Fibroblast of the aortic adventitia (primary cell): ENCODE measurements at regions not wholly inside any gene's neighbourhood (a gene's known extent, or its start where the extent isn't known, plus 50 kb on each side); places are given as distances from the start of the nearest gene placed in this dataset.

Experiments used
- DNase-seq: peaks from one replicate; pipeline ENCODE4 v3.0.0-alpha.2; 2010; ENCODE audit warnings: low read depth
- H3K4me3 ChIP-seq: 2 replicates; pipeline ENCODE4 v1.5.1; 2011; ENCODE audit warnings: low read depth, mild to moderate bottlenecking, control low read depth, low read length, moderate library complexity
- CTCF ChIP-seq: IDR thresholded peaks from 2 replicates; pipeline ENCODE4 v1.5.1; 2011; ENCODE audit warnings: mild to moderate bottlenecking, low read length, control low read depth, inconsistent platforms; ENCODE audit not compliant: insufficient read depth

- no peak for DNase-seq
- no peak overlapping the region for H3K4me3 ChIP-seq
- no peak for TF ChIP-seq CTCF
These were observed 220.4 kb upstream of the HEY2 start for GRCh38 chr6:125529061-125529460.

GRCh38 chr6:125533710-125534397 is 215.6 kb upstream of the HEY2 start:
- TF ChIP-seq CTCF = no peak
- no peak for DNase-seq
- H3K4me3 ChIP-seq = no peak overlapping the region

- no peak overlapping the region for H3K4me3 ChIP-seq
- no peak for DNase-seq
- no peak for TF ChIP-seq CTCF
These were observed 214.8 kb upstream of the HEY2 start for GRCh38 chr6:125534430-125535263.

GRCh38 chr6:125537090-125537489 is 212.3 kb upstream of the HEY2 start:
- no peak for DNase-seq
- no peak for TF ChIP-seq CTCF
- H3K4me3 ChIP-seq = no peak overlapping the region

- no peak for DNase-seq
- no peak overlapping the region for H3K4me3 ChIP-seq
- TF ChIP-seq CTCF = no peak
These were observed 209.5 kb upstream of the HEY2 start for GRCh38 chr6:125539892-125540291.

GRCh38 chr6:125544819-125545218 is 204.6 kb upstream of the HEY2 start:
- no peak for TF ChIP-seq CTCF
- H3K4me3 ChIP-seq = no peak overlapping the region
- DNase-seq = no peak
